Gastroesophageal sphincter (tissue), 3 donors: ENCODE measurements at regions not wholly inside any gene's neighbourhood (a gene's known extent, or its start where the extent isn't known, plus 50 kb on each side); places are given as distances from the start of the nearest gene placed in this dataset.

Experiments
- EP300 ChIP-seq: sonication (generic); formaldehyde crosslinking; IDR thresholded peaks from one replicate; pipeline ENCODE4 v1.6.1; 2017; ENCODE audit warnings: antibody characterized with exemption, mild to moderate bottlenecking
- POLR2A ChIP-seq, 2 donors: fragments of 450-650 bp; IDR thresholded peaks; one replicate each; pipeline ENCODE4 v1.6.1; 2017; ENCODE audit warnings: antibody characterized with exemption in 2 of 2, mild to moderate bottlenecking in 2 of 2, moderate library complexity in 1 of 2
- POLR2AphosphoS5 ChIP-seq: sonication (generic); formaldehyde crosslinking; IDR thresholded peaks from one replicate; pipeline ENCODE4 v1.6.1; 2017; ENCODE audit warnings: antibody characterized with exemption
- TF ChIP-seq, protein P1 (sequence below), 4 experiments: fragments of 200-600 bp in 2 of 4; fragments of 450-650 bp in 2 of 4; sonication (generic) in 1 of 4; IDR thresholded peaks; one replicate each; pipeline ENCODE4 v1.5.1; 2017 to 2019; ENCODE audit warnings: antibody characterized with exemption in 4 of 4, mild to moderate bottlenecking in 2 of 4, moderate library complexity in 2 of 4

DNA sequence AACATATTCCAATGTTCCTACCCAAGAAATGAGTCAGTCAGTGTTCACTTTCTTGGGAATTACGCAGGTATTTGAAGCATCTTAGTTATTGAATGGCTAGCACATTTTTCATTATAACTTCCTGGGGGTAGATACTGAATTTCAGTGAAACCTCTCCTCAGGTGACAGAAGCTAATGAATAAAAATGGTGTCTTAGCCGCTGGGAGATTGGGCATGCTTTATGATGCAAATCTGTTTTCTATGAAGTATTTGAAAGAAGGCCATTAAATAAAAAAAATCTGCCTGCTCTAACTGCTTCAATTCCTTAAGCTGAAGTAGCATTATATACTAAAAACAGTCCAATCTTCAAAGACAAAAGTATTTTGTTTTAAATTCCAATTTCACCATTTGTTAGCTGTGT lies 132.8 kb upstream of the CYRIA start:
- TF ChIP-seq, protein P1, sequence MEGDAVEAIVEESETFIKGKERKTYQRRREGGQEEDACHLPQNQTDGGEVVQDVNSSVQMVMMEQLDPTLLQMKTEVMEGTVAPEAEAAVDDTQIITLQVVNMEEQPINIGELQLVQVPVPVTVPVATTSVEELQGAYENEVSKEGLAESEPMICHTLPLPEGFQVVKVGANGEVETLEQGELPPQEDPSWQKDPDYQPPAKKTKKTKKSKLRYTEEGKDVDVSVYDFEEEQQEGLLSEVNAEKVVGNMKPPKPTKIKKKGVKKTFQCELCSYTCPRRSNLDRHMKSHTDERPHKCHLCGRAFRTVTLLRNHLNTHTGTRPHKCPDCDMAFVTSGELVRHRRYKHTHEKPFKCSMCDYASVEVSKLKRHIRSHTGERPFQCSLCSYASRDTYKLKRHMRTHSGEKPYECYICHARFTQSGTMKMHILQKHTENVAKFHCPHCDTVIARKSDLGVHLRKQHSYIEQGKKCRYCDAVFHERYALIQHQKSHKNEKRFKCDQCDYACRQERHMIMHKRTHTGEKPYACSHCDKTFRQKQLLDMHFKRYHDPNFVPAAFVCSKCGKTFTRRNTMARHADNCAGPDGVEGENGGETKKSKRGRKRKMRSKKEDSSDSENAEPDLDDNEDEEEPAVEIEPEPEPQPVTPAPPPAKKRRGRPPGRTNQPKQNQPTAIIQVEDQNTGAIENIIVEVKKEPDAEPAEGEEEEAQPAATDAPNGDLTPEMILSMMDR (IDR thresholded peaks at IDR 0.05): no peak
- TF ChIP-seq POLR2A (IDR thresholded peaks at IDR 0.05) (no peak), POLR2AphosphoS5 (no peak), EP300 (no peak)
